Suprapubic skin (tissue), 4 donors: ENCODE measurements at regions not wholly inside any gene's neighbourhood (a gene's known extent, or its start where the extent isn't known, plus 50 kb on each side); places are given as distances from the start of the nearest gene placed in this dataset.

ENCODE experiments used
- DNase-seq, 2 donors: peaks; one replicate each; pipeline ENCODE4 v3.0.0-alpha.2; 2019; ENCODE audit warnings: low spot score in 2 of 2
- H3K27ac ChIP-seq: fragments of 200-600 bp; sonication (generic); one replicate; pipeline ENCODE4 v1.5.1; 2019
- H3K27me3 ChIP-seq: fragments of 200-600 bp; sonication (generic); one replicate; pipeline ENCODE4 v1.5.1; 2019
- H3K36me3 ChIP-seq: fragments of 200-600 bp; sonication (generic); one replicate; pipeline ENCODE4 v1.5.1; 2019
- H3K4me1 ChIP-seq: fragments of 200-600 bp; sonication (generic); one replicate; pipeline ENCODE4 v1.5.1; 2019
- H3K4me3 ChIP-seq: fragments of 200-600 bp; sonication (generic); one replicate; pipeline ENCODE4 v1.5.1; 2019; ENCODE audit warnings: mild to moderate bottlenecking
- H3K9me3 ChIP-seq: fragments of 200-600 bp; sonication (generic); one replicate; pipeline ENCODE4 v1.5.1; 2019
- EP300 ChIP-seq: sonication (generic); formaldehyde crosslinking; IDR thresholded peaks from one replicate; pipeline ENCODE4 v1.6.1; 2017; ENCODE audit warnings: antibody characterized with exemption
- POLR2A ChIP-seq, 2 donors: fragments of 450-650 bp; IDR thresholded peaks; one replicate each; pipeline ENCODE4 v1.6.1; 2017; ENCODE audit warnings: antibody characterized with exemption in 2 of 2, mild to moderate bottlenecking in 2 of 2, moderate library complexity in 2 of 2
- POLR2AphosphoS5 ChIP-seq, 3 donors: sonication (generic); formaldehyde crosslinking; IDR thresholded peaks; one replicate each; pipeline ENCODE4 v1.6.1; 2017; ENCODE audit warnings: antibody characterized with exemption in 3 of 3
- WGBS: methylation state at CpG from one replicate; pipeline ENCODE4 v1.1.5; 2018; 5-methylcytosine and 5-hydroxymethylcytosine counted together
- TF ChIP-seq, protein P1 (sequence below), 2 donors: fragments of 200-600 bp in 1 of 2; fragments of 450-650 bp in 1 of 2; sonication (generic) in 1 of 2; IDR thresholded peaks; one replicate each; pipeline ENCODE4 v1.5.1; 2016 to 2019; ENCODE audit warnings: antibody characterized with exemption in 2 of 2, mild to moderate bottlenecking in 1 of 2, moderate library complexity in 1 of 2

DNA sequence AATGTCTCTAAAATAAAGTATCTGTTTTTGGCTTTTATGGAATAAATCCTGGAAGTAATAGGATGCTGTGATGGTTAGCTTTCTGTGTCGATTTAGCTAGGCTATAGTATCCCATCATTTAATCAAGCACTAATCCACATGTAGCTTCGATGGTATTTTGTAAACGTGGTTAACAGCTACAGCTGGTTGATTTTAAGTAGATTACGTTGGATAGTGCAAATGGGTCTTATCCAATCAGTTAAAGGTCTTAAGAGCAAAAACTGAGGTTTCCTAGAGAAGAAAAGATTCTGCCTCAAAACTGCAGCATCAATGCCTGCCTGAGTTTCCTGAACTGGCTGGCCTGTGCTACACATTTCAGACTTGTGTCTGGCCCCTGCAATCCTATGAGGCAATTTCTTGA, 314.2 kb upstream of the SORL1-AS1 start:
- TF ChIP-seq, protein P1, sequence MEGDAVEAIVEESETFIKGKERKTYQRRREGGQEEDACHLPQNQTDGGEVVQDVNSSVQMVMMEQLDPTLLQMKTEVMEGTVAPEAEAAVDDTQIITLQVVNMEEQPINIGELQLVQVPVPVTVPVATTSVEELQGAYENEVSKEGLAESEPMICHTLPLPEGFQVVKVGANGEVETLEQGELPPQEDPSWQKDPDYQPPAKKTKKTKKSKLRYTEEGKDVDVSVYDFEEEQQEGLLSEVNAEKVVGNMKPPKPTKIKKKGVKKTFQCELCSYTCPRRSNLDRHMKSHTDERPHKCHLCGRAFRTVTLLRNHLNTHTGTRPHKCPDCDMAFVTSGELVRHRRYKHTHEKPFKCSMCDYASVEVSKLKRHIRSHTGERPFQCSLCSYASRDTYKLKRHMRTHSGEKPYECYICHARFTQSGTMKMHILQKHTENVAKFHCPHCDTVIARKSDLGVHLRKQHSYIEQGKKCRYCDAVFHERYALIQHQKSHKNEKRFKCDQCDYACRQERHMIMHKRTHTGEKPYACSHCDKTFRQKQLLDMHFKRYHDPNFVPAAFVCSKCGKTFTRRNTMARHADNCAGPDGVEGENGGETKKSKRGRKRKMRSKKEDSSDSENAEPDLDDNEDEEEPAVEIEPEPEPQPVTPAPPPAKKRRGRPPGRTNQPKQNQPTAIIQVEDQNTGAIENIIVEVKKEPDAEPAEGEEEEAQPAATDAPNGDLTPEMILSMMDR (IDR thresholded peaks at IDR 0.05) = no peak
- TF ChIP-seq POLR2A (IDR thresholded peaks at IDR 0.05) (no peak), EP300 (no peak), POLR2AphosphoS5 (IDR thresholded peaks at IDR 0.05) (no peak)
- Histone ChIP-seq H3K27ac (no peak overlapping the region), H3K4me1 (no peaks in the 10 kb centered on the region), H3K27me3 (peaks cover 9% of the 10 kb centered on the region), H3K9me3 (no peaks in the 10 kb centered on the region), H3K4me3 (no peak overlapping the region), H3K36me3 (no peaks in the 10 kb centered on the region)
- 71% methylated on average over 4 of the region's 4 CpGs for WGBS
- no peak for DNase-seq

DNA sequence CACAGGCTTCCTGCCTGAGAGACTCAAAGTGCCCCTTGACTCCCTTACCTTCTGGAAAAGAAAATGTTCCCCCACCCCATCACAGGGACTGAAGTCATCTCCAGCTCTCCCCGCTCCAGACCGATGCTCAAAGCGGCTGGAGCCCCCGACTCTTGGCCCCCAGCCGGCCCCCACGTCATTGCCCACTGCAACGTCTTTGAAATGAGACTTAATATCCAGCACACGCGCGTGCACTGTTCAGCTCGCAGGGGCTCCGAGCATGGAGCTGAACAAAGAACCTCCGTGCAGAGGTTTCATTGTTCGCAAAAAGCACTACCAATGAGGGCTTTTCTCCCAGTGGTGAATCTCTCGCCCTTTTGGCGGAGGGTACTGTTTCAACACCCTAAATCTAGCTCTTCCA, 313.4 kb upstream of the SORL1-AS1 start:
- H3K27me3 ChIP-seq = peaks cover 9% of the 10 kb centered on the region
- H3K4me3 ChIP-seq = no peak overlapping the region
- H3K36me3 ChIP-seq = no peaks in the 10 kb centered on the region
- peak in 1 of 2 donors; percentile 75 for DNase-seq
- H3K9me3 ChIP-seq = no peaks in the 10 kb centered on the region
- no peak overlapping the region for H3K27ac ChIP-seq
- no peaks in the 10 kb centered on the region for H3K4me1 ChIP-seq
- TF ChIP-seq POLR2AphosphoS5 (IDR thresholded peaks at IDR 0.05) (no peak), EP300 (no peak), POLR2A (IDR thresholded peaks at IDR 0.05) (no peak)
- TF ChIP-seq, protein P1 (IDR thresholded peaks at IDR 0.05) = no peak
- 92% methylated on average over 16 of the region's 16 CpGs for WGBS

DNA sequence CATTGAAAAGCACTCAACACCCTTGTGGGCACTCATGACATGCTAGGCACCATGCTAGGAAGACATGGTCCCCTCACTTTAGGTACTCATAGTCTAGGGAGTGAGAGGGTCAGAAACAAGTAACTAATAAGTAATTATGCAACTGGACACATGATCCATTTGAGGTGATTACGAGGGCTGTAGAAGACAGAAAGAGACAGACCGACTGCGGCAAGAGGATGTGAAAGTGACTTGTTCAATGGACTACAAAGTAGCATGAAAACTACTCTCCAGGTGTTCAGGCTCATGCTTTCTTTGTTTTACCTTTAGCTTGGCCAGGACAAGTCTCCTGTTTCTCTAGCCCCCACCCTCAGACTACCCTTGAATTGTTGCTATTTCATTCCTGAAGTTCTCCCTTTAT, 310.8 kb upstream of the SORL1-AS1 start:
- 89% methylated on average over 3 of the region's 3 CpGs for WGBS
- Histone ChIP-seq H3K4me1 (no peaks in the 10 kb centered on the region), H3K27me3 (peaks cover 9% of the 10 kb centered on the region), H3K4me3 (no peak overlapping the region), H3K36me3 (no peaks in the 10 kb centered on the region), H3K9me3 (no peaks in the 10 kb centered on the region), H3K27ac (no peak overlapping the region)
- DNase-seq = no peak
- no peak for TF ChIP-seq POLR2AphosphoS5 (IDR thresholded peaks at IDR 0.05)
- no peak for TF ChIP-seq POLR2A (IDR thresholded peaks at IDR 0.05)
- no peak for TF ChIP-seq EP300
- TF ChIP-seq, protein P1 (IDR thresholded peaks at IDR 0.05) = no peak

DNA sequence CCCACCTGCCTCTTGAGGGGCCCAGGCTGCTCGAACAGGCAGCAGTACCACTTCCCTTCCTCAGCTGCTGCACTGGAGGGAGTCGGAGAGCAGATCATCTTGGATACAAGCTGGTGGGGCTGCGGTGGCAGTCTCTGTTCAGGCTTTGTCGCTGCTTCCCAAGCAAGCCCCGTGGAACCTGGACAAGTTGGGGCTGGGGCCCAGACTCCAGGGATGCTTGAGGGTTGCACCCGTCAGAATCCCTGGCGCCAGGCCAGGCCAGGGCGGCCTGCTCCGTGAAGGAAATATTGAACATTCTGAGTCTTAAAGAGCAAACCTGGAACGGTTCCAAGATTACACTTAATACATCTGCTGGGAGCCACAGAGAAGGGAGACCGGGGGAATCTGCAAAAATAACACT, 310.1 kb upstream of the SORL1-AS1 start:
- no peaks in the 10 kb centered on the region for H3K4me1 ChIP-seq
- H3K4me3 ChIP-seq = no peak overlapping the region
- H3K9me3 ChIP-seq = no peaks in the 10 kb centered on the region
- peak in 1 of 2 donors; percentile 58 for DNase-seq
- 12% methylated on average over 7 of the region's 11 CpGs for WGBS
- no peak for TF ChIP-seq POLR2AphosphoS5 (IDR thresholded peaks at IDR 0.05)
- TF ChIP-seq EP300 = no peak
- no peak for TF ChIP-seq POLR2A (IDR thresholded peaks at IDR 0.05)
- TF ChIP-seq, protein P1 (IDR thresholded peaks at IDR 0.05) = no peak
- H3K27ac ChIP-seq = no peak overlapping the region
- no peaks in the 10 kb centered on the region for H3K36me3 ChIP-seq
- peaks cover 9% of the 10 kb centered on the region for H3K27me3 ChIP-seq

DNA sequence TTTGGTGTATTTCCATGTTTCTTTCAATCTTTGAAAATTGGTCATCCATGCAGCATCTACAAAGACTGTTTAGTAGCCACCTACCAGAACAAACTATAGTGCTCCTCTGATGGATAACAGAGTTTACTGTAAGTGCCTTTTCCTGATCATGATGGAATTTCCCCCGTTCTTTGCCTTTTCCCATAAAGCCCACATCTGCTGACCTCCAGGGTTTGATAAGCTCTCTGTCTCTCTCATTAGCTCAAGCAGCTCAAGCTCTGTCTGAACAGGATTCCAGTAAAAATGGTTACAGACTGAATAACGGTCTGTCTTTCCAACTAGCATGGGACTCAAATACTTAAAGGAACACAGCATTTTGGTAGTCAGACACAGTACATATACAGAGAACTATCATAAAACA, 308.4 kb upstream of the SORL1-AS1 start:
- Histone ChIP-seq H3K27me3 (peaks cover 5% of the 10 kb centered on the region), H3K4me1 (no peaks in the 10 kb centered on the region), H3K9me3 (no peaks in the 10 kb centered on the region), H3K4me3 (no peak overlapping the region), H3K36me3 (no peaks in the 10 kb centered on the region), H3K27ac (no peak overlapping the region)
- WGBS = 65% methylated on average over 2 of the region's 2 CpGs
- TF ChIP-seq, protein P1 (IDR thresholded peaks at IDR 0.05) = no peak
- TF ChIP-seq POLR2AphosphoS5 (IDR thresholded peaks at IDR 0.05) (no peak), POLR2A (IDR thresholded peaks at IDR 0.05) (no peak), EP300 (no peak)
- DNase-seq = no peak
